Activated CD8-positive, alpha-beta memory T cell treated with anti-CD3 and anti-CD28 coated beads for 48 hours (primary cell): ENCODE measurements at regions not wholly inside any gene's neighbourhood (a gene's known extent, or its start where the extent isn't known, plus 50 kb on each side); places are given as distances from the start of the nearest gene placed in this dataset.
"Not testable (repeated sequence)": the region's sequence is repeated elsewhere in the genome, so short reads cannot be mapped to it uniquely, and the experiment has no call there.

Source experiments
- DNase-seq, 3 experiments: peaks; one replicate each; pipeline ENCODE4 v3.0.0-alpha.2; 2020; ENCODE audit warnings: low read depth in 2 of 3, low spot score in 2 of 3

- not testable (repeated sequence) for DNase-seq
These were observed 125.6 kb upstream of the NBPF9 start for GRCh38 chr1:149228672-149229585.

- not testable (repeated sequence) for DNase-seq
These were observed 126.5 kb upstream of the NBPF9 start for GRCh38 chr1:149229813-149230212.

GRCh38 chr1:149234926-149235914, 131.9 kb upstream of the NBPF9 start:
- not testable (repeated sequence) for DNase-seq

GRCh38 chr1:149237515-149237914, 134.2 kb upstream of the NBPF9 start:
- not testable (repeated sequence) for DNase-seq

GRCh38 chr1:149239897-149240508, 136.7 kb upstream of the NBPF9 start:
- not testable (repeated sequence) for DNase-seq

GRCh38 chr1:149240530-149240929, 137.2 kb upstream of the NBPF9 start:
- not testable (repeated sequence) for DNase-seq

- DNase-seq, result not testable (repeated sequence)
These were observed 137.9 kb upstream of the NBPF9 start for GRCh38 chr1:149241272-149241671.

GRCh38 chr1:149243572-149243971, 140.2 kb upstream of the NBPF9 start:
- DNase-seq, result not testable (repeated sequence)

GRCh38 chr1:149244621-149245020, 141.3 kb upstream of the NBPF9 start:
- DNase-seq, result not testable (repeated sequence)

GRCh38 chr1:149246212-149246611, 142.9 kb upstream of the NBPF9 start:
- DNase-seq, result not testable (repeated sequence)

- not testable (repeated sequence) for DNase-seq
These were observed 145.3 kb upstream of the NBPF9 start for GRCh38 chr1:149248610-149249009.

GRCh38 chr1:149249850-149250467, 146.6 kb upstream of the NBPF9 start:
- DNase-seq, result not testable (repeated sequence)

GRCh38 chr1:149254894-149255847, 151.8 kb upstream of the NBPF9 start:
- DNase-seq, result not testable (repeated sequence)

- not testable (repeated sequence) for DNase-seq
These were observed 156.9 kb upstream of the NBPF9 start for GRCh38 chr1:149260284-149260683.

- not testable (repeated sequence) for DNase-seq
These were observed 157.5 kb upstream of the NBPF9 start for GRCh38 chr1:149260736-149261340.

- not testable (repeated sequence) for DNase-seq
These were observed 163.9 kb upstream of the NBPF9 start for GRCh38 chr1:149267287-149267686.

GRCh38 chr1:149269001-149269702, 165.8 kb upstream of the NBPF9 start:
- DNase-seq, result not testable (repeated sequence)

GRCh38 chr1:149269833-149270232, 166.5 kb upstream of the NBPF9 start:
- DNase-seq, result not testable (repeated sequence)
